WERI-Rb-1 (cell line): ENCODE measurements at regions not wholly inside any gene's neighbourhood (a gene's known extent, or its start where the extent isn't known, plus 50 kb on each side); places are given as distances from the start of the nearest gene placed in this dataset.

Experiments used
- DNase-seq: peaks from one replicate; pipeline ENCODE4 v3.0.0-alpha.2; 2020
- H3K27ac ChIP-seq: fragments of 250-450 bp; sonication (Bioruptor Pico); 2 replicates; pipeline ENCODE4 v1.5.1; 2020; ENCODE audit warnings: mild to moderate bottlenecking, moderate library complexity
- H3K27me3 ChIP-seq: fragments of 250-450 bp; sonication (Bioruptor Pico); 2 replicates; pipeline ENCODE4 v1.5.1; 2021; ENCODE audit warnings: mild to moderate bottlenecking, low read depth, moderate library complexity; ENCODE audit not compliant: insufficient read depth, severe bottlenecking
- H3K36me3 ChIP-seq: fragments of 250-450 bp; sonication (Bioruptor Pico); 2 replicates; pipeline ENCODE4 v1.5.1; 2020; ENCODE audit warnings: mild to moderate bottlenecking, moderate library complexity
- H3K4me3 ChIP-seq: 2 replicates; pipeline ENCODE4 v1.5.1; 2011; ENCODE audit warnings: low read depth, mild to moderate bottlenecking, control low read depth, low read length
- H3K9me3 ChIP-seq: fragments of 250-450 bp; sonication (Bioruptor Pico); 2 replicates; pipeline ENCODE4 v1.5.1; 2021; ENCODE audit warnings: mild to moderate bottlenecking, moderate library complexity; ENCODE audit not compliant: severe bottlenecking
- TF ChIP-seq, protein P1 (sequence below): IDR thresholded peaks from 2 replicates; pipeline ENCODE4 v1.5.1; 2011; ENCODE audit warnings: low read depth, mild to moderate bottlenecking, control low read depth, inconsistent platforms, low read length

DNA sequence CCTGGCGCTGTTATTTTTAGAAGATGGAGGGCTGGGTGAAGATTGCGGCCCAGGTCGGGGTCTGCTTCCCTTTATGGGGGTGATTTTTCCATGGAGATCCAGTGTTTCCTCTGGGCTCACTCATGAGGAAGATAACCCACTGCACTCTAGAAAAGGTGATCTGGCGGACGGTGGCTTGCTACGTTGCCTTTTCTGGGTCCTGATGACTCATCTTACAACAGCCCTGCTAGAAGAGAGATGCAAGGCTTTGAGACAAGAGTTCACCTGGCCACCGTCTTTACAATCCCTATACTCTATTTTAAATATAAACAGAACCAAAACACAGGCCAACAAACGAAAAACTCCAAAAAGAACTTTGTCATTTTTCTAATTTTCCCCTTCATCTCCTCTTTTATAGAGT lies 182.1 kb upstream of the EXOC2 start:
- H3K27ac ChIP-seq, result no peak overlapping the region
- TF ChIP-seq, protein P1, sequence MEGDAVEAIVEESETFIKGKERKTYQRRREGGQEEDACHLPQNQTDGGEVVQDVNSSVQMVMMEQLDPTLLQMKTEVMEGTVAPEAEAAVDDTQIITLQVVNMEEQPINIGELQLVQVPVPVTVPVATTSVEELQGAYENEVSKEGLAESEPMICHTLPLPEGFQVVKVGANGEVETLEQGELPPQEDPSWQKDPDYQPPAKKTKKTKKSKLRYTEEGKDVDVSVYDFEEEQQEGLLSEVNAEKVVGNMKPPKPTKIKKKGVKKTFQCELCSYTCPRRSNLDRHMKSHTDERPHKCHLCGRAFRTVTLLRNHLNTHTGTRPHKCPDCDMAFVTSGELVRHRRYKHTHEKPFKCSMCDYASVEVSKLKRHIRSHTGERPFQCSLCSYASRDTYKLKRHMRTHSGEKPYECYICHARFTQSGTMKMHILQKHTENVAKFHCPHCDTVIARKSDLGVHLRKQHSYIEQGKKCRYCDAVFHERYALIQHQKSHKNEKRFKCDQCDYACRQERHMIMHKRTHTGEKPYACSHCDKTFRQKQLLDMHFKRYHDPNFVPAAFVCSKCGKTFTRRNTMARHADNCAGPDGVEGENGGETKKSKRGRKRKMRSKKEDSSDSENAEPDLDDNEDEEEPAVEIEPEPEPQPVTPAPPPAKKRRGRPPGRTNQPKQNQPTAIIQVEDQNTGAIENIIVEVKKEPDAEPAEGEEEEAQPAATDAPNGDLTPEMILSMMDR, result no peak
- H3K9me3 ChIP-seq, result no peaks in the 10 kb centered on the region
- no peaks in the 10 kb centered on the region for H3K36me3 ChIP-seq
- H3K4me3 ChIP-seq, result no peak overlapping the region
- DNase-seq, result no peak
- H3K27me3 ChIP-seq, result no peaks in the 10 kb centered on the region

DNA sequence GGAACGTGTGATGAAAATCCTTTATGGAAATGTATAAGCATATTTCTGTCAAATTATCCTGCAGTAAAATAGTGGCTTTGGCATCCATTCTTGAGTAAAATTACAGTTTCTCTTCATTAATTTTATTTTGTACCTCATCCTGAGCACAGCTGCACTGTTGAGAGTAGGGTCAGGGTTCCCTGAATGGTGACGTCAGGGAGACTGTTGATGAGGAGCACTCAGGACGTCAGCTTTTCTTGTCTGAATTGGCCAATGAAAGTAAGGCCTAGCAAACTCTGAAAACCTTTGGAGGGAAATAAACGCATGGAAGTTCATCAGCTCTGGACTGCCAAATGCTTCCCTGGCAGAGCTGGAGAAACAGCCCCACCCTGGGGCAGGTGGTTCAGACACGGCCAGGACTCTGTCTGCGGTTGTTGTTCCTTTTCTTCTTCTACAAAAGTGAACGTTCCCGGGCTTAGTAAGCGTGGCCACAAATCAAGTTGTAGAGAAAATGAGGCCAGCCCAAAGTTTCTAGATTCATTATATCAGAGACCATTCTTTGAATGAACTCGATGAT lies 179.7 kb upstream of the EXOC2 start:
- Histone ChIP-seq H3K9me3 (no peaks in the 10 kb centered on the region), H3K36me3 (no peaks in the 10 kb centered on the region), H3K4me3 (no peak overlapping the region), H3K27ac (no peak overlapping the region), H3K27me3 (no peaks in the 10 kb centered on the region)
- TF ChIP-seq, protein P1, result no peak
- no peak for DNase-seq

DNA sequence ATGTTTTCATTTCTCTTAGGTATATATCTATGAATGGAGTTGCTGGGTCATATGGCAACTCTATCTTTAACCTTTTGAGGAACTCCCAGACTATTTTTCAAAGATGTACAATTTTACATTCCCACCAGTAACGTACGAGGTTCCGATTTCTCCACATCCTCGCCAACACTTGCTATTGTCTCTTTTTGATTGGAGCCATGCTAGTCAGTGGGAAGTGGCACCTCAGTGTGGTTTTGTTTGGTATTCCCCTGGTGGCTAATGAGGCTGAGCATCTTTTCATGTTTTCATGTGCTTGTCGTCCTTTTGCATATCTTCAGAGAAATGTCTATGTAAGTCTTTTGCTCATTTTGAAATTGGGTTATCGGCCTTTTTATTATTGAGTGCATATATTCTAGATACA lies 178.6 kb upstream of the EXOC2 start:
- peaks cover 4% of the 10 kb centered on the region for H3K9me3 ChIP-seq
- H3K27me3 ChIP-seq, result no peaks in the 10 kb centered on the region
- H3K4me3 ChIP-seq, result no peak overlapping the region
- no peaks in the 10 kb centered on the region for H3K36me3 ChIP-seq
- TF ChIP-seq, protein P1, result no peak
- no peak for DNase-seq
- no peak overlapping the region for H3K27ac ChIP-seq

DNA sequence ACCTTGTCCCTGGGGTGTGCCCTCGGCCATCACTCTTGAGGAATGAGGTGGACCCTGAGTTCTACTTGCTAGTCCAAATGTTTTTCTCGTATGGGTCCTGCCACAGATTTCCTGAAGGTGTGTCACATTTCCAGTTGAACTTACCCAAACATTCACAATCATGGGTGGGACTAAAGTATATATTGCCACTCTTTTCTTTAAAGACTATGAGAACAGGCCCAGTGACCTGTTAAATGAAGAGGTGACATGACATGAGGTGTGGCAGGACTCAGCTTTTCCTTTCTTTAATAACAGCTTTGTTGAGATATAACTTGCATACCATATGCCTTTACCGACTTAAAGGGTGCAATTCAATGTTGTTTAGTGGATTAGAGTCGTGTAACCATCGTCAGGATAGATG lies 177.2 kb upstream of the EXOC2 start:
- no peaks in the 10 kb centered on the region for H3K36me3 ChIP-seq
- H3K4me3 ChIP-seq, result no peak overlapping the region
- DNase-seq, result no peak
- peaks cover 4% of the 10 kb centered on the region for H3K9me3 ChIP-seq
- no peak overlapping the region for H3K27ac ChIP-seq
- TF ChIP-seq, protein P1, result no peak
- H3K27me3 ChIP-seq, result no peaks in the 10 kb centered on the region

DNA sequence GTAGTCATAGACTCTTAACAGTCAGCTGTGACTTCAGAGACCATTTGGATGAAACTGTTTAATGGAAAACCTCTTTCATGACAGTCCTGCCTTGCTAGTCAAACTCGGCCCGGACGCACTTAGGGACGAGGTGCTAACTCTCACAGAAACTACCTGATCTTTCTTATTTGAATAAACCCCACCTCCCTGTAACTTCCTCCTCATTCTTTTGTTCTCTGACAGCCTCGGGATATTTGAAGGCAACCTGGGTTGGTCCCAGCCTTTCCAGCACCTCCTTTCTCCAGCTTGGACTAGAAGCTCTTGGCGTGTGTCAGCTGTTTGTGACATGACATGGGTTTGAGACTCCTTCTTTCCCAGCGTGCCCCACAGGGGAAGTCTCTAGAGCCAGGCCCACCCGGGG lies 175.3 kb upstream of the EXOC2 start:
- H3K4me3 ChIP-seq, result no peak overlapping the region
- no peaks in the 10 kb centered on the region for H3K27me3 ChIP-seq
- H3K27ac ChIP-seq, result no peak overlapping the region
- no peak for DNase-seq
- TF ChIP-seq, protein P1, result no peak
- peaks cover 4% of the 10 kb centered on the region for H3K9me3 ChIP-seq
- H3K36me3 ChIP-seq, result no peaks in the 10 kb centered on the region

DNA sequence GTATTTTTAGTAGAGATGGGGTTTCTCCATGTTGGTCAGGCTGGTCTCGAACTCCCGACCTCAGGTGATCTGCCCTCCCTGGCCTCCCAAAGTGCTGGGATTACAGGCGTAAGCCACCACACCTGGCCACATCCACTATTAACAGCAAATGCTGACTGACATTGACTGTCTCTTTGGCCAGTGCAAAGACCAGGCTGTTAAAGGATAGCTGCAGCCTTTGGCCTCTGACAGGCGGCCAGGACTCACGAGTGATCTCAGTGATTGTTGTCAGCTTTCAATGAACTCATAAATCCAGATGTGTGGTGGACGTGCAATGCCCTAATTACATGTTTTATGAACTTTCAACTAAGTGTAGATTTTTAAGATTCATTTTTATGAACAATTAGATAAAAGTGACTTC lies 174.4 kb upstream of the EXOC2 start:
- Histone ChIP-seq H3K27ac (no peak overlapping the region), H3K27me3 (no peaks in the 10 kb centered on the region), H3K36me3 (no peaks in the 10 kb centered on the region), H3K4me3 (no peak overlapping the region), H3K9me3 (peaks cover 4% of the 10 kb centered on the region)
- DNase-seq, result no peak
- TF ChIP-seq, protein P1, result no peak
